A549 (cell line): ENCODE measurements at regions not wholly inside any gene's neighbourhood (a gene's known extent, or its start where the extent isn't known, plus 50 kb on each side); places are given as distances from the start of the nearest gene placed in this dataset.

Experiments
- ATAC-seq, 2 experiments: fragments of 200-7000 bp in 1 of 2; fragments of >200 bp in 1 of 2; cut with Nextera tagmentation in 1 of 2; cut with Tn5 transposase in 1 of 2; 3 replicates each; pipeline versions ENCODE4 v1.8.0 to v1.9.1; 2018 to 2020; ENCODE audit warnings: mild to moderate bottlenecking in 1 of 2, moderate library complexity in 1 of 2
- CTCF ChIA-PET: fragments of 300-600 bp; sonication (Branson Sonifier 250); formaldehyde crosslinking; extraction: SDS; loops from one replicate; lab custom pipeline; 2021; ENCODE audit warnings: antibody characterized with exemption, inconsistent platforms; lab: Yijun Ruan, JAX
- POLR2A ChIA-PET: fragments of 350-600 bp; formaldehyde crosslinking; extraction: SDS; loops from one replicate; lab custom pipeline; 2021; ENCODE audit warnings: antibody characterized with exemption, inconsistent platforms; lab: Yijun Ruan, JAX
- DNase-seq, 2 experiments: peaks; one replicate each; pipeline versions ENCODE4 v3.0.0 to v3.0.0-alpha.2; 2011 to 2016; ENCODE audit warnings: low read depth in 1 of 2, low spot score in 1 of 2
- FAIRE-seq: peaks from 2 replicates; lab custom pipeline; 2011; peaks lifted over from hg19 to GRCh38; lab: Jason Lieb, UNC
- H3K27ac ChIP-seq, 2 experiments: fragments of >200 bp; sonication (Bioruptor Twin); formaldehyde crosslinking; 3 replicates each; pipeline ENCODE4 v1.5.1; 2016 to 2017
- H3K4me1 ChIP-seq: fragments of >200 bp; sonication (Bioruptor Twin); formaldehyde crosslinking; 3 replicates; pipeline ENCODE4 v1.6.1; 2016
- H3K4me2 ChIP-seq: fragments of >200 bp; sonication (Bioruptor Twin); formaldehyde crosslinking; 3 replicates; pipeline ENCODE4 v1.6.1; 2016
- H3K4me3 ChIP-seq: fragments of >200 bp; sonication (Bioruptor Twin); formaldehyde crosslinking; 3 replicates; pipeline ENCODE4 v1.5.1; 2016
- H3K9me3 ChIP-seq: fragments of >200 bp; sonication (Bioruptor Twin); formaldehyde crosslinking; 3 replicates; pipeline ENCODE4 v1.6.1; 2016
- BHLHE40 ChIP-seq: IDR thresholded peaks from 2 replicates; pipeline ENCODE4 v1.6.1; 2012; ENCODE audit warnings: low read depth, low read length, inconsistent platforms
- CBX2 ChIP-seq: fragments of 200-600 bp; sonication (generic); IDR thresholded peaks from 2 replicates; pipeline ENCODE4 v1.6.1; 2016; ENCODE audit warnings: low read depth, mild to moderate bottlenecking, borderline replicate concordance
- CBX8 ChIP-seq: fragments of 200-600 bp; sonication (generic); IDR thresholded peaks from 2 replicates; pipeline ENCODE4 v1.6.1; 2016
- CTCF ChIP-seq: fragments of >200 bp; sonication (Bioruptor Twin); formaldehyde crosslinking; IDR thresholded peaks from 3 replicates; pipeline ENCODE4 v1.5.1; 2016
- E2F6 ChIP-seq: IDR thresholded peaks from 2 replicates; pipeline ENCODE4 v1.6.1; 2012; ENCODE audit warnings: low read depth, borderline replicate concordance
- EHF ChIP-seq: fragments of 250-450 bp; sonication (Bioruptor Pico); IDR thresholded peaks from 2 replicates; pipeline ENCODE4 v1.5.0; 2020; ENCODE audit warnings: mild to moderate bottlenecking
- ESRRA ChIP-seq: fragments of 150-350 bp; IDR thresholded peaks from 2 replicates; pipeline ENCODE4 v1.6.1; 2014; ENCODE audit warnings: mild to moderate bottlenecking, low read length, borderline replicate concordance
- FOSB ChIP-seq: fragments of 250-450 bp; sonication (Bioruptor Pico); IDR thresholded peaks from 2 replicates; pipeline ENCODE4 v1.5.0; 2020; ENCODE audit warnings: mild to moderate bottlenecking, moderate library complexity
- FOSL2 ChIP-seq, 2 experiments: fragments of 450-650 bp in 1 of 2; fragments of >200 bp in 1 of 2; sonication (Bioruptor Twin) in 1 of 2; formaldehyde crosslinking; IDR thresholded peaks; 2 replicates each; pipeline versions ENCODE4 v1.5.0 to v1.6.1; 2016 to 2020; ENCODE audit warnings: mild to moderate bottlenecking in 1 of 2, moderate library complexity in 1 of 2
- HEYL ChIP-seq: fragments of 250-450 bp; sonication (Bioruptor Pico); IDR thresholded peaks from 2 replicates; pipeline ENCODE4 v1.8.0; 2021; ENCODE audit warnings: mild to moderate bottlenecking, moderate library complexity
- HOXB5 ChIP-seq: fragments of 250-450 bp; sonication (Bioruptor Pico); IDR thresholded peaks from 2 replicates; pipeline ENCODE4 v1.5.0; 2020; ENCODE audit warnings: mild to moderate bottlenecking, moderate library complexity
- JUN ChIP-seq, 2 experiments: fragments of >200 bp; sonication (Bioruptor Twin); formaldehyde crosslinking; IDR thresholded peaks; 2 replicates in 1 of 2; 3 replicates in 1 of 2; pipeline ENCODE4 v1.6.1; 2016 to 2017
- JUNB ChIP-seq: fragments of >200 bp; sonication (Bioruptor Twin); formaldehyde crosslinking; IDR thresholded peaks from 2 replicates; pipeline ENCODE4 v1.6.1; 2016
- MAFK ChIP-seq: fragments of 450-650 bp; IDR thresholded peaks from 2 replicates; pipeline ENCODE4 v1.6.1; 2014; ENCODE audit not compliant: partially characterized antibody
- MAZ ChIP-seq: fragments of 150-350 bp; IDR thresholded peaks from 2 replicates; pipeline ENCODE4 v1.6.1; 2014; ENCODE audit warnings: antibody characterized with exemption, low read depth, low read length, borderline replicate concordance
- MYC ChIP-seq: IDR thresholded peaks from 2 replicates; pipeline ENCODE4 v1.6.1; 2012; ENCODE audit warnings: mild to moderate bottlenecking, inconsistent platforms, low read length, improper control_type of control experiment, borderline replicate concordance
- NFE2L2 ChIP-seq: fragments of 150-350 bp; conservative IDR thresholded peaks from 2 replicates; pipeline ENCODE4 v1.6.1; 2014; ENCODE audit warnings: low read length
- NPAS2 ChIP-seq: fragments of 250-450 bp; sonication (Bioruptor Pico); IDR thresholded peaks from 2 replicates; pipeline ENCODE4 v1.8.0; 2022; ENCODE audit warnings: mild to moderate bottlenecking, moderate library complexity, borderline replicate concordance
- RAD21 ChIP-seq, 2 experiments: fragments of >200 bp in 1 of 2; sonication (Bioruptor Twin) in 1 of 2; formaldehyde crosslinking in 1 of 2; IDR thresholded peaks in 1 of 2; conservative IDR thresholded peaks in 1 of 2; 2 replicates in 1 of 2; 3 replicates in 1 of 2; pipeline ENCODE4 v1.6.1; 2012 to 2018; ENCODE audit warnings: inconsistent platforms in 1 of 2
- RARB ChIP-seq: fragments of 250-450 bp; sonication (Bioruptor Pico); IDR thresholded peaks from 2 replicates; pipeline ENCODE4 v1.8.0; 2021; ENCODE audit warnings: mild to moderate bottlenecking, moderate library complexity
- RCOR1 ChIP-seq: fragments of 150-350 bp; IDR thresholded peaks from 2 replicates; pipeline ENCODE4 v1.6.1; 2014; ENCODE audit warnings: antibody characterized with exemption, low read length, low read depth
- RNF2 ChIP-seq: fragments of 200-600 bp; sonication (generic); IDR thresholded peaks from 2 replicates; pipeline ENCODE4 v1.6.1; 2016; ENCODE audit warnings: low read depth, mild to moderate bottlenecking, antibody characterized with exemption, moderate library complexity, borderline replicate concordance
- SMC3 ChIP-seq: fragments of >200 bp; sonication (Bioruptor Twin); formaldehyde crosslinking; IDR thresholded peaks from 3 replicates; pipeline ENCODE4 v1.6.1; 2018; ENCODE audit warnings: inconsistent platforms
- TP53 ChIP-seq: fragments of 250-450 bp; sonication (Bioruptor Pico); IDR thresholded peaks from 2 replicates; pipeline ENCODE4 v1.5.0; 2021; ENCODE audit warnings: mild to moderate bottlenecking, moderate library complexity
- USF2 ChIP-seq: fragments of 450-650 bp; IDR thresholded peaks from 2 replicates; pipeline ENCODE4 v1.6.1; 2014; ENCODE audit warnings: antibody characterized with exemption
- ZC3H11A ChIP-seq: fragments of 450-650 bp; IDR thresholded peaks from 2 replicates; pipeline ENCODE4 v1.6.1; 2014; ENCODE audit warnings: antibody characterized with exemption, mild to moderate bottlenecking
- ZSCAN20 ChIP-seq: fragments of 250-450 bp; sonication (Bioruptor Pico); IDR thresholded peaks from 2 replicates; pipeline ENCODE4 v1.8.0; 2022; ENCODE audit warnings: mild to moderate bottlenecking, moderate library complexity
- WGBS: methylation state at CpG from one replicate; pipeline ENCODE4 v1.1.6; 2017; ENCODE audit errors: missing lambda C conversion rate; 5-methylcytosine and 5-hydroxymethylcytosine counted together

GRCh38 chr14:51386411-51386810 lies 146.4 kb downstream of the TMX1 start:
- CTCF ChIA-PET: interaction anchor here (0.7 to 2.0 kb wide), 4 partner anchors 7 to 389 kb away, joined by 3 to 11 read pairs (median 5); no protein-coding TSS in a partner anchor

GRCh38 chr14:51386983-51387735 lies 147.1 kb downstream of the TMX1 start:
- Histone ChIP-seq H3K4me2 (peak overlapping the region; percentile 7; the same call in 1 of the 3 replicates), H3K9me3 (no peaks in the 10 kb centered on the region), H3K27ac (peak overlapping the region in 1 of 2 experiments; percentile 1; a peak in 1 of 6 replicates), H3K4me3 (no peak overlapping the region), H3K4me1 (peaks cover 10% of the 10 kb centered on the region; the same call in 2 of the 3 replicates)
- ChIA-PET CTCF (interaction anchor here (0.7 to 2.0 kb wide), 4 partner anchors 8 to 389 kb away, joined by 3 to 11 read pairs (median 5); no protein-coding TSS in a partner anchor), POLR2A (interaction anchor here (1.1 kb wide), 1 partner anchor 265 kb away, joined by 4 read pairs; the partner anchor contains the start of gene FRMD6)
- DNase-seq (peak in 1 of 2 experiments; percentile 9), FAIRE-seq (no peak), ATAC-seq (no peak)
- 63% methylated on average over 3 of the region's 3 CpGs for WGBS
- TF ChIP-seq MYC: no peak
- TF ChIP-seq JUNB: peak; percentile 21; the same call in 1 of the 2 replicates
- no peak for TF ChIP-seq USF2
- no peak for TF ChIP-seq ESRRA

More at GRCh38 chr14:51386411-51386810, 146.4 kb downstream of the TMX1 start:
- POLR2A ChIA-PET: interaction anchor here (1.1 kb wide), 1 partner anchor 266 kb away, joined by 4 read pairs; the partner anchor contains the start of gene FRMD6
- Histone ChIP-seq H3K4me3 (no peak overlapping the region), H3K27ac (no peak overlapping the region), H3K4me2 (peak overlapping the region; percentile 7; the same call in 1 of the 3 replicates), H3K9me3 (no peaks in the 10 kb centered on the region), H3K4me1 (peaks cover 10% of the 10 kb centered on the region; the same call in 2 of the 3 replicates)
- DNase-seq (no peak), ATAC-seq (no peak), FAIRE-seq (no peak)
- TF ChIP-seq HEYL: no peak
- no peak for TF ChIP-seq FOSB (CRISPR knock-in tag)
- TF ChIP-seq ZSCAN20 (CRISPR knock-in tag): no peak
- TF ChIP-seq CBX2: no peak
- no peak for TF ChIP-seq RARB (CRISPR knock-in tag)
- TF ChIP-seq NFE2L2: no peak
- TF ChIP-seq E2F6: no peak

GRCh38 chr14:51392416-51392815 lies 152.4 kb downstream of the TMX1 start:
- CTCF ChIA-PET: interaction anchor here (1.1 kb wide), 1 partner anchor 260 kb away, joined by 3 read pairs; the partner anchor contains the start of gene FRMD6
- no peak overlapping the region for H3K4me2 ChIP-seq

More at GRCh38 chr14:51392416-51392815, 152.4 kb downstream of the TMX1 start:
- FAIRE-seq: no peak
- 73% methylated on average over 1 of the region's 1 CpG for WGBS
- TF ChIP-seq RAD21 (conservative IDR thresholded peaks at IDR 0.05 in 1 of 2, IDR thresholded peaks at IDR 0.05 in 1 of 2): no peak
- TF ChIP-seq RCOR1: no peak
- no peak for TF ChIP-seq SMC3
- no peak for TF ChIP-seq FOSL2 (IDR thresholded peaks at IDR 0.05)
- TF ChIP-seq FOSL2 (CRISPR knock-in tag; IDR thresholded peaks at IDR 0.05): no peak
- no peak for TF ChIP-seq HOXB5
- no peak for TF ChIP-seq CBX8
- no peak for TF ChIP-seq MAZ
- no peak for TF ChIP-seq RNF2
- TF ChIP-seq EHF: no peak
- no peak for TF ChIP-seq CTCF
- TF ChIP-seq TP53 (CRISPR knock-in tag): no peak
- no peak for TF ChIP-seq ZC3H11A
- no peak for TF ChIP-seq MAFK
- TF ChIP-seq JUN (IDR thresholded peaks at IDR 0.05): no peak
- TF ChIP-seq FOSB (CRISPR knock-in tag): no peak
- no peak for TF ChIP-seq BHLHE40
- TF ChIP-seq NPAS2 (CRISPR knock-in tag): no peak
- no peak for TF ChIP-seq E2F6
- DNase-seq: no peak
- H3K9me3 ChIP-seq: no peaks in the 10 kb centered on the region
- peaks cover 31% of the 10 kb centered on the region for H3K4me1 ChIP-seq
- no peak for ATAC-seq
- H3K27ac ChIP-seq: no peak overlapping the region
- no peak overlapping the region for H3K4me3 ChIP-seq
- POLR2A ChIA-PET: no interaction called here
